ENCODE measurements at regions not wholly inside any gene's neighbourhood (a gene's known extent, or its start where the extent isn't known, plus 50 kb on each side); places are given as distances from the start of the nearest gene placed in this dataset.

DNA sequence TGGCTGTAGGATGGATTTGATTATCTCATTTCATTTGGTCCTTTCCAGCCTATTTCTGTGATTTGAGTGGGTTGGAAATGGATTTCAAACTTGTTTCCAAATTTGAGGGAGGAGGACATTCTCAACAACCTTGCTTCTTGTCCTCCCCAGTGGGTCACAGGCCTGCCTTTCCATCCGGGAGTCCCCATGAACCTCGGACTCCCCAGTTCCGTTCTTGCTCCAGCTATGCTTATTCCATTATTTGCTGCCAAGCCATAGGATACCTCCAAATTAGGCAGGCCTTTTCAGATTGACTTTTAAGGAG lies 97.8 kb downstream of the DUSP10 start:
- no peaks in the 10 kb centered on the region for H3K4me1 ChIP-seq
- no peak overlapping the region for H3K27ac ChIP-seq
- H3K4me3 ChIP-seq (replicated peaks in 1 of 3): no peak overlapping the region
- WGBS, 2 donors: 71 to 72% methylated on average over 3 of the region's 3 CpGs
- DNase-seq: no peak
- intact Hi-C loops (cut with DNase I): no loop called here
- TF ChIP-seq, protein P1, sequence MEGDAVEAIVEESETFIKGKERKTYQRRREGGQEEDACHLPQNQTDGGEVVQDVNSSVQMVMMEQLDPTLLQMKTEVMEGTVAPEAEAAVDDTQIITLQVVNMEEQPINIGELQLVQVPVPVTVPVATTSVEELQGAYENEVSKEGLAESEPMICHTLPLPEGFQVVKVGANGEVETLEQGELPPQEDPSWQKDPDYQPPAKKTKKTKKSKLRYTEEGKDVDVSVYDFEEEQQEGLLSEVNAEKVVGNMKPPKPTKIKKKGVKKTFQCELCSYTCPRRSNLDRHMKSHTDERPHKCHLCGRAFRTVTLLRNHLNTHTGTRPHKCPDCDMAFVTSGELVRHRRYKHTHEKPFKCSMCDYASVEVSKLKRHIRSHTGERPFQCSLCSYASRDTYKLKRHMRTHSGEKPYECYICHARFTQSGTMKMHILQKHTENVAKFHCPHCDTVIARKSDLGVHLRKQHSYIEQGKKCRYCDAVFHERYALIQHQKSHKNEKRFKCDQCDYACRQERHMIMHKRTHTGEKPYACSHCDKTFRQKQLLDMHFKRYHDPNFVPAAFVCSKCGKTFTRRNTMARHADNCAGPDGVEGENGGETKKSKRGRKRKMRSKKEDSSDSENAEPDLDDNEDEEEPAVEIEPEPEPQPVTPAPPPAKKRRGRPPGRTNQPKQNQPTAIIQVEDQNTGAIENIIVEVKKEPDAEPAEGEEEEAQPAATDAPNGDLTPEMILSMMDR (IDR thresholded peaks at IDR 0.05): no peak
- no peak for TF ChIP-seq POLR2A (IDR thresholded peaks at IDR 0.05)
- no peaks in the 10 kb centered on the region for H3K27me3 ChIP-seq
- H3K9me3 ChIP-seq: no peaks in the 10 kb centered on the region
- no peaks in the 10 kb centered on the region for H3K36me3 ChIP-seq

GRCh38 chr1:221644663-221645258 lies 97.1 kb downstream of the DUSP10 start:
- TF ChIP-seq, protein P1 (IDR thresholded peaks at IDR 0.05): no peak
- no peak for TF ChIP-seq POLR2A (IDR thresholded peaks at IDR 0.05)
- Histone ChIP-seq H3K9me3 (no peaks in the 10 kb centered on the region), H3K4me1 (no peaks in the 10 kb centered on the region), H3K4me3 (replicated peaks in 1 of 3) (no peak overlapping the region), H3K36me3 (no peaks in the 10 kb centered on the region), H3K27ac (no peak overlapping the region), H3K27me3 (no peaks in the 10 kb centered on the region)
- intact Hi-C loops (cut with DNase I): no loop called here
- DNase-seq: no peak
- 83 to 86% methylated on average over 2 of the region's 2 CpGs for WGBS, 2 donors

GRCh38 chr1:221648201-221648600 lies 93.7 kb downstream of the DUSP10 start:
- DNase-seq: no peak
- H3K4me1 ChIP-seq: no peaks in the 10 kb centered on the region
- no peaks in the 10 kb centered on the region for H3K36me3 ChIP-seq
- 80 to 88% methylated on average over 1 of the region's 1 CpG for WGBS, 2 donors
- intact Hi-C loops (cut with DNase I): no loop called here
- no peak overlapping the region for H3K4me3 ChIP-seq (replicated peaks in 1 of 3)
- H3K27ac ChIP-seq: no peak overlapping the region
- H3K9me3 ChIP-seq: no peaks in the 10 kb centered on the region
- TF ChIP-seq, protein P1 (IDR thresholded peaks at IDR 0.05): no peak
- no peak for TF ChIP-seq POLR2A (IDR thresholded peaks at IDR 0.05)
- no peaks in the 10 kb centered on the region for H3K27me3 ChIP-seq

Data from thyroid gland (tissue), 4 donors.